Upper lobe of left lung (tissue), 4 donors: ENCODE measurements at regions not wholly inside any gene's neighbourhood (a gene's known extent, or its start where the extent isn't known, plus 50 kb on each side); places are given as distances from the start of the nearest gene placed in this dataset.

Source experiments
- EP300 ChIP-seq, 4 donors: sonication (generic); formaldehyde crosslinking; IDR thresholded peaks; one replicate each; pipeline ENCODE4 v1.5.1; 2017; ENCODE audit warnings: antibody characterized with exemption in 4 of 4, control low read depth in 2 of 4
- POLR2A ChIP-seq, 4 donors: fragments of 450-650 bp; IDR thresholded peaks; one replicate each; pipeline ENCODE4 v1.5.1; 2016 to 2017; ENCODE audit warnings: antibody characterized with exemption in 4 of 4, mild to moderate bottlenecking in 2 of 4
- POLR2AphosphoS5 ChIP-seq, 2 donors: sonication (generic); formaldehyde crosslinking; IDR thresholded peaks; one replicate each; pipeline ENCODE4 v1.5.1; 2017; ENCODE audit warnings: antibody characterized with exemption in 2 of 2
- TF ChIP-seq, protein P1 (sequence below), 6 experiments: fragments of 450-650 bp in 4 of 6; fragments of 200-600 bp in 2 of 6; sonication (generic) in 2 of 6; IDR thresholded peaks; one replicate each; pipeline ENCODE4 v1.5.1; 2016 to 2019; ENCODE audit warnings: antibody characterized with exemption in 6 of 6

DNA sequence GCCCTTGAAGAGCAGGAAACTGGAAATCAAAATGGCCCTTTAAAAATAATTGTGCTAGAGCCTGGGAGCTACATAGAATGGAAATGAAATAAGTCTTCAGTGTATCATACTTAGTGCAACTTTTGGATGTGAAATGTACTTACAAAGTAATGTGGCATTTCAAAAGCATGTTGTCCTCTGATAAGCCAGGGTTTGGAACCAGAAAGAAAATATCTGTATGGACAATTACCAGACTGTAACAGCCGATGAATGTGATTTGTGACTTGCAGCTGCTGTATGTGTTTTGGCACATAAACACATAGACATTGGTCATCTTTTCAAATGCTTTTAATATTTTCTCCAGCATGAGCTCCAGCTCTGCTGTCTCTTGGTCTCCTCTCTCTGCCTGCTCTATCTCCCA is 546.4 kb downstream of the OMA1 start:
- TF ChIP-seq, protein P1, sequence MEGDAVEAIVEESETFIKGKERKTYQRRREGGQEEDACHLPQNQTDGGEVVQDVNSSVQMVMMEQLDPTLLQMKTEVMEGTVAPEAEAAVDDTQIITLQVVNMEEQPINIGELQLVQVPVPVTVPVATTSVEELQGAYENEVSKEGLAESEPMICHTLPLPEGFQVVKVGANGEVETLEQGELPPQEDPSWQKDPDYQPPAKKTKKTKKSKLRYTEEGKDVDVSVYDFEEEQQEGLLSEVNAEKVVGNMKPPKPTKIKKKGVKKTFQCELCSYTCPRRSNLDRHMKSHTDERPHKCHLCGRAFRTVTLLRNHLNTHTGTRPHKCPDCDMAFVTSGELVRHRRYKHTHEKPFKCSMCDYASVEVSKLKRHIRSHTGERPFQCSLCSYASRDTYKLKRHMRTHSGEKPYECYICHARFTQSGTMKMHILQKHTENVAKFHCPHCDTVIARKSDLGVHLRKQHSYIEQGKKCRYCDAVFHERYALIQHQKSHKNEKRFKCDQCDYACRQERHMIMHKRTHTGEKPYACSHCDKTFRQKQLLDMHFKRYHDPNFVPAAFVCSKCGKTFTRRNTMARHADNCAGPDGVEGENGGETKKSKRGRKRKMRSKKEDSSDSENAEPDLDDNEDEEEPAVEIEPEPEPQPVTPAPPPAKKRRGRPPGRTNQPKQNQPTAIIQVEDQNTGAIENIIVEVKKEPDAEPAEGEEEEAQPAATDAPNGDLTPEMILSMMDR (IDR thresholded peaks at IDR 0.05) = no peak
- TF ChIP-seq EP300 (IDR thresholded peaks at IDR 0.05) (no peak), POLR2A (IDR thresholded peaks at IDR 0.05) (no peak), POLR2AphosphoS5 (IDR thresholded peaks at IDR 0.05) (no peak)
